Vagina (tissue), 2 donors: ENCODE measurements at regions not wholly inside any gene's neighbourhood (a gene's known extent, or its start where the extent isn't known, plus 50 kb on each side); places are given as distances from the start of the nearest gene placed in this dataset.

Source experiments
- CTCF ChIP-seq, 3 experiments: fragments of 450-650 bp in 2 of 3; fragments of 200-600 bp in 1 of 3; sonication (generic) in 1 of 3; IDR thresholded peaks; one replicate each; pipeline ENCODE4 v1.5.1; 2017 to 2019; ENCODE audit warnings: antibody characterized with exemption in 3 of 3, mild to moderate bottlenecking in 2 of 3, moderate library complexity in 2 of 3
- POLR2AphosphoS5 ChIP-seq, 2 donors: sonication (generic); formaldehyde crosslinking; IDR thresholded peaks; one replicate each; pipeline ENCODE4 v1.9.0; 2017; ENCODE audit warnings: antibody characterized with exemption in 2 of 2, mild to moderate bottlenecking in 2 of 2, low read depth in 1 of 2; ENCODE audit not compliant: insufficient read depth in 1 of 2

GRCh38 chr6:4368649-4369048 lies 233.3 kb upstream of the ECI2 start:
- TF ChIP-seq POLR2AphosphoS5 (IDR thresholded peaks at IDR 0.05; ENCODE audit: insufficient read depth in 1 of 2, low read depth in 1 of 2) (no peak), CTCF (IDR thresholded peaks at IDR 0.05) (no peak)
